IPS-18a (cell line): ENCODE measurements at regions not wholly inside any gene's neighbourhood (a gene's known extent, or its start where the extent isn't known, plus 50 kb on each side); places are given as distances from the start of the nearest gene placed in this dataset.

ENCODE experiments used
- H3K27ac ChIP-seq: one replicate; pipeline ENCODE4 v1.5.1; 2013; ENCODE audit warnings: low read length
- H3K27me3 ChIP-seq: one replicate; pipeline ENCODE4 v1.6.1; 2013; ENCODE audit warnings: mild to moderate bottlenecking, low read length; ENCODE audit not compliant: control insufficient read depth, insufficient read depth
- H3K36me3 ChIP-seq: one replicate; pipeline ENCODE4 v1.6.1; 2013; ENCODE audit warnings: low read depth, low read length; ENCODE audit not compliant: control insufficient read depth
- H3K4me1 ChIP-seq: one replicate; pipeline ENCODE4 v1.6.1; 2013; ENCODE audit warnings: low read depth, low read length; ENCODE audit not compliant: control insufficient read depth
- H3K4me3 ChIP-seq: one replicate; pipeline ENCODE4 v1.5.1; 2013; ENCODE audit warnings: low read length
- H3K9ac ChIP-seq: one replicate; pipeline ENCODE4 v1.6.1; 2013; ENCODE audit warnings: mild to moderate bottlenecking, low read length, moderate library complexity
- H3K9me3 ChIP-seq: one replicate; pipeline ENCODE4 v1.6.1; 2013; ENCODE audit warnings: low read depth, low read length; ENCODE audit not compliant: control insufficient read depth

DNA sequence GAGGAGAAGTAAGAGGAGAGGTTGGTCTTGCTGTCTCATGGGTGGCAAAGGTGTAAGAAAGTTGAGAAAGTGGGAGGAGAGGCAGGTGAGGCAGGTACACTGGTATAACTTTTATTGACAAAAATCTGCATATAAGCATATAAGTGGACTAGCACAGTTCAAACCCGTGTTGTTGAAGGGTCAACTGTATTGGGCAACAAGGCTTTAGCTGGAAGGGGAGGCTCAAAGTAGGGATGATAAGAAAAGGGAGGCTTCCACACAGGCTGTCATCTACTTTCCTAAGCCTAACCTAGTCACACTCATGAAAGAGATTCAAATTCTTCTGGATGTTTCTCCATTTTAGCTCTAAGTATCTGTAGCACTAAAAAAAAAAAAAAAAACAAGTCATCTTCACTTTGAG is 188.1 kb upstream of the SEMA6D start:
- no peak overlapping the region for H3K9ac ChIP-seq
- H3K27ac ChIP-seq = no peak overlapping the region
- no peaks in the 10 kb centered on the region for H3K27me3 ChIP-seq
- no peaks in the 10 kb centered on the region for H3K36me3 ChIP-seq
- H3K4me3 ChIP-seq = no peak overlapping the region
- H3K9me3 ChIP-seq = no peaks in the 10 kb centered on the region
- H3K4me1 ChIP-seq = peaks cover 7% of the 10 kb centered on the region

DNA sequence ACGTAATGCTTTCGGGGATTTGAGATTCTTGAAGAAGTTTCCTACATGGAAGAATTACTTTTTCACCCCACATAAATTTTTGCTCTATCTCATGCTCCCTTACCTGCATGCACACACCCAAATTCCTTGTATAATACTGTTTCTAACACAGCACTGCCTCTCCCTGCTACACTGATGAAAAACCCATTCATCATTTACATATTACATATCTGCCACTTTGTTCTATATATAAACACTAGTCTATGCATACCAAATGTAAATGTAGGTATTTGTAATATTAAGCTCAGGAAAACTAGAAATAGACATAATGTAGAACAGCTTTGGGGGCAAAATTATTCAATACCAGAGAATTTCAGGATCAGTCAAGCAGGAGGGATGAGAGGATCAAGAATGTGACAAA is 182.6 kb upstream of the SEMA6D start:
- Histone ChIP-seq H3K9ac (no peak overlapping the region), H3K27me3 (no peaks in the 10 kb centered on the region), H3K4me3 (no peak overlapping the region), H3K36me3 (no peaks in the 10 kb centered on the region), H3K4me1 (no peaks in the 10 kb centered on the region), H3K9me3 (no peaks in the 10 kb centered on the region), H3K27ac (no peak overlapping the region)

DNA sequence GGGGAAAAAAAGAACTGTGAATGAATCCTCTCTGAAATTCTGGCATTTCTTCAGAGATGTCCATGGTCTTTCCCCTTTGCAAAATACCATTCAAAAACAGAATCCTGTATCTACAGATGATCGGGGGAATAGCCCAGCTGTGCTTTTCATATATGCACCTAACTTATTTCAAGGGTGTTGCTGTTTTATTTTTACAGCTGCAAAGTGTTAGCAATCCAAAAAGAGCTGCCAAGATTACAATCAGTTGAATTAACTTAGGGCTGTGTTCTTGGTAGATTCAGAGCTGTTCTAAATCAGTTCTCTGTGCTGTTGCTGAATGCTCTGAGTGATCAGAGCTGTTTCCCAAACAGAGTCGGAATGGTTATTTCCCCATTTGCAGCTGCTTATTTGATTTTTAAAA is 175.7 kb upstream of the SEMA6D start:
- no peaks in the 10 kb centered on the region for H3K4me1 ChIP-seq
- H3K9me3 ChIP-seq = no peaks in the 10 kb centered on the region
- no peak overlapping the region for H3K9ac ChIP-seq
- no peaks in the 10 kb centered on the region for H3K36me3 ChIP-seq
- no peak overlapping the region for H3K27ac ChIP-seq
- H3K4me3 ChIP-seq = no peak overlapping the region
- H3K27me3 ChIP-seq = no peaks in the 10 kb centered on the region

DNA sequence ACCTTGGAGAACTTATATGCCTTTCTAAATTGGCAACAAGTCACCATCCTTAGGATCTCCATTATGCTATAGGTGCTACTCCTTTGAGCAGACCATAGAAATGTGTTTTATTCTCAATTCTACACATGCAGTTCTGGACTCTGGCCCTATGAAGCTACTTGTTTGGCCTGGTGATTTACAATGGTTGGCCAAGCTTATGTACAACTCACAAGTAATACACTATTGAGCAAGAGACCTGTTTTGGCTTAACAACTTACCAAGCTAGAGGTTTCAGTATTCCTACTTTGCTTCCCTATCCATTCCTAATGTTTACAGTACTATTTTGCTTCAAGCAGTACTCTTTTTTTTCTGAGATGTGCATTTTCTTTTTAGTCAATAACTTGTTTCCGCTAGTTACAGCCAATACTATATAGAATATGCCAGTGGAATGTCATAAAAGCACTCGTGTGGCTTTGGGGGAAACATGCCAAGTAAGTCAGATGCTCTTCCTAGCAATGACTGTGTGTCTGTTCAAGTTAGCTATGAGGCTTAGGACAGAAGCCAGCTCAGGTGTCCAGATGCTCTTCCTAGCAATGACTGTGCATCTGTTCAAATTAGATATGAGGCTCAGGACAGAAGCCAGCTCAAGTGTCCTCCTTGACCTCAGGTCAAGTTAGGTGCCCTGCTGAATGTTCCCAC is 174.9 kb upstream of the SEMA6D start:
- Histone ChIP-seq H3K27ac (no peak overlapping the region), H3K36me3 (no peaks in the 10 kb centered on the region), H3K9ac (no peak overlapping the region), H3K27me3 (no peaks in the 10 kb centered on the region), H3K4me3 (no peak overlapping the region), H3K9me3 (no peaks in the 10 kb centered on the region), H3K4me1 (no peaks in the 10 kb centered on the region)

DNA sequence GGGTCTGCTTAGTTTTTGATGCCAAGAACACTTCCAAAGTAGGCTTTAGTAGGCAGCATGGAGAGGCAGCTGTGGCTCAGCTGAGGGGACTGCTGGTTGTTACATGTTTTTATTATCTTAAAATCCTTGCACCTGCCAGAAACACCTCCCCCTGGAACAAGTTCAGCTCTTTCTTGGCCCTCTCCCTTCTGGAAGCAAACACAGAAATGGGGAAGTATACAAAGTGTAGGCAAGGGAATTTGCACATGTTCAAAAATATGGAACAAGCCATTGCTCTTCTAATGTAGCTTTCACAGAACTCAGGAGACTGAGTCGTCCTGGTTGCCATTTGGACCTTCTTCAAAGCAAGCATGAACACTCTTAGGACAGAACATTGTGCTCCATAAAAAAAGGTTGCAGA is 169.1 kb upstream of the SEMA6D start:
- Histone ChIP-seq H3K9ac (no peak overlapping the region), H3K36me3 (no peaks in the 10 kb centered on the region), H3K4me1 (no peaks in the 10 kb centered on the region), H3K27me3 (no peaks in the 10 kb centered on the region), H3K4me3 (no peak overlapping the region), H3K27ac (no peak overlapping the region), H3K9me3 (no peaks in the 10 kb centered on the region)

DNA sequence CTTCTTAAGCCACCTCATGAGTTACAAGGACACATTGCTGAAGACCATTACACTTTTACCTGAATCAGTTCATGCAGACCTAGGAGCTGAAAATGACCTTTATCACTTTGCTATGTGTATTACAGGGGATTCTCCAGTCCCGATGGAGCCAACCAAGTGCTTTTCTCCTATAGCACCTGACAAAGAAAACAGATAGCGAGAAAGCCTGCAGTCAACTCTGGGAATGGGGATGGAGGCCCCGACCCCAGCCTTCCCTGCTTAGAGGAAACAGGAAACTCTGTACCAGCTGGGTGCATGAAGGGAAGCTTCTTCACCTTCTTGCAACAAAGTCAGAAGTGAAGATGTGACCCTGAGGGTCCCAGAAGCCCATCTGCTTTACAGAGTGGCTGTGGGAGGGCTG is 168.3 kb upstream of the SEMA6D start:
- Histone ChIP-seq H3K9ac (no peak overlapping the region), H3K27me3 (no peaks in the 10 kb centered on the region), H3K4me3 (no peak overlapping the region), H3K36me3 (no peaks in the 10 kb centered on the region), H3K27ac (no peak overlapping the region), H3K4me1 (no peaks in the 10 kb centered on the region), H3K9me3 (no peaks in the 10 kb centered on the region)

DNA sequence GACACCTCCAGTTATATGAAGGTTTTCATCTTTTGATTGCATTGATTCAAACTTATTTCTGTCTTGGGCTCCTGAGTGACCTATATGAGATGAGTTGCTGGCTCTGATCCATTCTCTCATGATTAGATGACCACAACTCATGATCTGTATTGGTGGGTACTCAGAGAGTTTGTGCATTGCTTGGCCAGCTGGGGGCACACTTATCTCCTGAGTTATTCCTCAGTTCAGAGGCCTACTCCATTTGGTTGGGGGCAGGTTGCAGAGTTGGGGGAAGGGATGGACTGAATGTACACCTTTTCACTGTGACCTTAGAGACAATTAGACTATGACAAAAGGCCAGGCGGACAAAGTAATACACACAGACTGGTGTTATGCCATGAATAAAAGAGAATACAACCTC is 166.2 kb upstream of the SEMA6D start:
- no peaks in the 10 kb centered on the region for H3K9me3 ChIP-seq

DNA sequence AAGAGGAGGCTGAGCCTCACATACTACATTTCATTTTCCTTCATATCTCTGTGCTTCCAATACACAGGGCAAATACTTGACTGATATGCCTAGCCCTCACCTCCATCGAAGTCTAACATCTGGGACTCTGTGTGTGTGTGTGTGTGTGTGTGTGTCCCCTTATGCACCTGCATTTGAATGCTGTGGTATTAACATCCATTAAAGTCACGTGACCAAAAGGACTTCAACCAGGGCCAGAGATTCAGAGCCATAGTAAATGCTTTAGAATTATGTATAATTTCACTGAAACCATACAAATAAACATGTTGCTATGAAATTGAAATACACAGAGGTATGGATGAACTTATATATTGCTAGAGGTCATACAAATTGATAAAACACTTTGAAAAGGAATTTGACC is 165.8 kb upstream of the SEMA6D start:
- no peak overlapping the region for H3K27ac ChIP-seq
- H3K4me3 ChIP-seq = no peak overlapping the region
- no peaks in the 10 kb centered on the region for H3K36me3 ChIP-seq
- H3K4me1 ChIP-seq = no peaks in the 10 kb centered on the region
- no peak overlapping the region for H3K9ac ChIP-seq
- no peaks in the 10 kb centered on the region for H3K27me3 ChIP-seq
- no peaks in the 10 kb centered on the region for H3K9me3 ChIP-seq

More for the DNA sequence above, 166.2 kb upstream of the SEMA6D start:
- H3K4me1 ChIP-seq = no peaks in the 10 kb centered on the region
- H3K4me3 ChIP-seq = no peak overlapping the region
- no peaks in the 10 kb centered on the region for H3K36me3 ChIP-seq
- no peak overlapping the region for H3K27ac ChIP-seq
- H3K9ac ChIP-seq = no peak overlapping the region
- no peaks in the 10 kb centered on the region for H3K27me3 ChIP-seq

DNA sequence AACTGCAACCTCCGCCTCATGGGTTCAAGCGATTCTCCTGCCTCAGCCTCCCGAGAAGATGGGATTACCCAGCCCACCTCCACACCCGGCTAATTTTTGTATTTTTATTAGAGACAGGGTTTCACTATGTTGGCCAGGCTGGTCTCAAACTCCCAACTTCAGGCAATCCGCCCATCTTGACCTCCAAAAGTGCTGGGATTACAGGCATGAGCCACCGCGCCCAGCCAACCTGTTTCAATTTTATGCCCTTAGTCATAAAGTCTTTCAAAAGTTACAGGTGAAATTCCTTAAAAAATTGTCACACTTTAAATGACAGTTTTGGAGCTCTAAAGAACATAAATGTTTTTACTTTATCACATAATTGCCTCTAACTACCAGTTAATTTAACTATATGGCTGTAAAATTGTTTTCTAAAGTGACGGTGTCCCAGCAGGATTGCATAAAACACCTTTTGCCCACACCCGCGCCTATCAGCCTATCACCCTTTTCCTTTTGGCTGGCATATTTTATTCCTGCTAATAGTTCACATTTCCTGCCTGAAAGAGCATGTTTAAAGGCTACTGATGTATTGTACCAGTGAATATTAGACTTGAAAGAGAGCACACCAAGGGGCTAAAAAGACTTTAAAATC is 164.2 kb upstream of the SEMA6D start:
- Histone ChIP-seq H3K9me3 (no peaks in the 10 kb centered on the region), H3K27ac (no peak overlapping the region), H3K4me3 (no peak overlapping the region), H3K36me3 (no peaks in the 10 kb centered on the region), H3K9ac (no peak overlapping the region), H3K27me3 (no peaks in the 10 kb centered on the region), H3K4me1 (no peaks in the 10 kb centered on the region)

DNA sequence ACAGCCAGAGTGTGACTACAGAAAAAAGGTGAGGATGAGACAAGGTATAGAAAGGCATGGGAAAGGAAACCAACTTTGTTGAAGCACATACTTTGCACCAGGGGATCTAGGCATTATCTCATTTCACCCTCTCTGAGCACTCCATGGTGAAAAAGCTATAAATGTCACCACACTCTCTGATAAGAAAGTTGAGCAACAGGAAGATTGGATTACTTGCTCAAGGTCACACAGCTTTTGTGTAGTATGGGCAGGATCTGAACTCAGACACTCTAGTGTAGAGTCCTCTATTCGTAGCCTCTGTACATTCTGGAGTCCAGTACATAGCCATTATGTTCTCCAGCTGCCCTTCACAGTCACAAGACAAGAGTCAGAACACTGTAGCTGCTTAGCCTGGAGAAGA is 163.4 kb upstream of the SEMA6D start:
- no peak overlapping the region for H3K27ac ChIP-seq
- H3K9me3 ChIP-seq = no peaks in the 10 kb centered on the region
- H3K4me1 ChIP-seq = no peaks in the 10 kb centered on the region
- H3K27me3 ChIP-seq = no peaks in the 10 kb centered on the region
- no peaks in the 10 kb centered on the region for H3K36me3 ChIP-seq
- no peak overlapping the region for H3K4me3 ChIP-seq
- H3K9ac ChIP-seq = no peak overlapping the region

DNA sequence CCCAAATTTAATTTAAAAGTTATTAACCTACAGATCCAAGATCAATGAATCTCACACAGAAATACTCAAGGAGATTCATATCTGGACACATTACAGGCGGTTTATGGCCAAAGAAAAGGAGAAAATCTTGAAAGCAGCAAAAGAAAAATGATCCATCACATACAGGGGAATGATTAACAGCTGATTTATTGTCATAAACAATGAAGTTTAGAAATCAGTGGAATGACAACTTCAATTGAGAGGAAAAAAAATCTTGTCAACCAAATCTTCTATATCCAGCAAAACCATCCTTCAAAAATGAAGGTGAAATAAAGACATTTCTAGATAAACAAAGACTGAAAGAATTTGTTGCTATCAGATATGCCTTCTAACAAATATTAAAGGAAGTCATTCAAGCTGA is 156.2 kb upstream of the SEMA6D start:
- Histone ChIP-seq H3K36me3 (no peaks in the 10 kb centered on the region), H3K27me3 (no peaks in the 10 kb centered on the region), H3K9ac (no peak overlapping the region), H3K9me3 (peaks cover 9% of the 10 kb centered on the region), H3K27ac (no peak overlapping the region), H3K4me1 (no peaks in the 10 kb centered on the region), H3K4me3 (no peak overlapping the region)

DNA sequence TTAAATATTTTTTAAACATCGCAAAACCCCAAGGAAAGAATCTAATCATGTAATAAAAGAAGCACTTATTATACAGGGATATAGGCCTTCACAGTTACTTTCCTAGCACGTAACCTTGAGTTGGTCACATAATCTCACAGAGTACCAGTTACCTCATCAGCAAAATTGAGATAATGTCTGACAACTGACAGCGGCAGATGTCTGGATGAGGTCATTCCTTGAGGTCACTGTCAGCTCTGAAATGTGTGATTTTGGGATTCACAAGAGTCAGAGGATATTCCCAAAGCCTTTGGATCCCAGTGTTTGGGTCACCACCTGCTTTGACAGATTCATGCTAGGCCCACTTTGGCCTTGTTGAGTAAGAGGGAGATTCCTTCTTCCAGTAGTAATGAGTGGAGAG is 151.4 kb upstream of the SEMA6D start:
- Histone ChIP-seq H3K9ac (no peak overlapping the region), H3K9me3 (peaks cover 4% of the 10 kb centered on the region), H3K4me3 (no peak overlapping the region), H3K36me3 (no peaks in the 10 kb centered on the region), H3K4me1 (no peaks in the 10 kb centered on the region), H3K27me3 (no peaks in the 10 kb centered on the region), H3K27ac (no peak overlapping the region)
